ENCODE measurements at regions not wholly inside any gene's neighbourhood (a gene's known extent, or its start where the extent isn't known, plus 50 kb on each side); places are given as distances from the start of the nearest gene placed in this dataset.

DNA sequence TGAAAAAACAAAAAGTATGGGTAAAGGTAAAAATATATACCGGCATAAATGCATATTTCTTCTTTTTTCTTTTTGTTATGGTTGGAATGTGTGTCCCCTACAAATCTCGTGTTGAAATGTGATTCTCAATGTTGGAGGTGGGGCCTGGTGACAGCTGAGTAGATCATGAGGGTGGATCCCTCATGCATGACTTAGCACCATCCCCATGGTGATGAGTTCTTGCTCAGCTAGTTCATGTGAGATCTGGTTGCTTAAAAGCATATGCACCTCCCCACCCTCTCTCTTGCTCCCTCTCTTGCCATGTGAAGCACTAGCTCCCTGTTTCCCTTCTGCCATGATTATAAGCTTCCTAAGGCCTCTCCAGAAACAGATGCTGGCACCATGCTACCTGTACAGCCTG, 93.3 kb downstream of the HYCC1 start:
- CTCF ChIA-PET: no interaction called here
- no peaks in the 10 kb centered on the region for H3K36me3 ChIP-seq (ENCODE audit: low read depth, low read length)
- TF ChIP-seq, protein P1, sequence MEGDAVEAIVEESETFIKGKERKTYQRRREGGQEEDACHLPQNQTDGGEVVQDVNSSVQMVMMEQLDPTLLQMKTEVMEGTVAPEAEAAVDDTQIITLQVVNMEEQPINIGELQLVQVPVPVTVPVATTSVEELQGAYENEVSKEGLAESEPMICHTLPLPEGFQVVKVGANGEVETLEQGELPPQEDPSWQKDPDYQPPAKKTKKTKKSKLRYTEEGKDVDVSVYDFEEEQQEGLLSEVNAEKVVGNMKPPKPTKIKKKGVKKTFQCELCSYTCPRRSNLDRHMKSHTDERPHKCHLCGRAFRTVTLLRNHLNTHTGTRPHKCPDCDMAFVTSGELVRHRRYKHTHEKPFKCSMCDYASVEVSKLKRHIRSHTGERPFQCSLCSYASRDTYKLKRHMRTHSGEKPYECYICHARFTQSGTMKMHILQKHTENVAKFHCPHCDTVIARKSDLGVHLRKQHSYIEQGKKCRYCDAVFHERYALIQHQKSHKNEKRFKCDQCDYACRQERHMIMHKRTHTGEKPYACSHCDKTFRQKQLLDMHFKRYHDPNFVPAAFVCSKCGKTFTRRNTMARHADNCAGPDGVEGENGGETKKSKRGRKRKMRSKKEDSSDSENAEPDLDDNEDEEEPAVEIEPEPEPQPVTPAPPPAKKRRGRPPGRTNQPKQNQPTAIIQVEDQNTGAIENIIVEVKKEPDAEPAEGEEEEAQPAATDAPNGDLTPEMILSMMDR (conservative IDR thresholded peaks at IDR 0.05; ENCODE audit: low read depth, low read length): no peak
- TF ChIP-seq EZH2 (IDR thresholded peaks at IDR 0.05; ENCODE audit: low read length, unreplicated experiment) (no peak), EZH2phosphoT487 (IDR thresholded peaks at IDR 0.05; ENCODE audit: borderline replicate concordance, low read length) (no peak)
- no peak overlapping the region for H3K27ac ChIP-seq (ENCODE audit: low read length)
- no peak overlapping the region for H3K4me3 ChIP-seq (ENCODE audit: low read length)
- no peak overlapping the region for H3K4me2 ChIP-seq (ENCODE audit: low read length)
- no peaks in the 10 kb centered on the region for H3K27me3 ChIP-seq (ENCODE audit: low read length)
- no peaks in the 10 kb centered on the region for H3K4me1 ChIP-seq (ENCODE audit: insufficient read depth, low read length)
- POLR2A ChIA-PET (ENCODE audit: unreplicated experiment): no interaction called here
- H3K9ac ChIP-seq (ENCODE audit: low read length): no peak overlapping the region
- H3K9me3 ChIP-seq (ENCODE audit: low read length): no peaks in the 10 kb centered on the region
- DNase-seq: peak; percentile 56
- H2AFZ ChIP-seq (ENCODE audit: low read length): no peak overlapping the region
- H3F3A ChIP-seq (ENCODE audit: low read length, unreplicated experiment): no peaks in the 10 kb centered on the region
- H4K20me1 ChIP-seq (ENCODE audit: low read length): no peaks in the 10 kb centered on the region
- intact Hi-C loops (cut with micrococcal nuclease): no loop called here
- no TSS peak for BruUV-seq (replicated peaks)
- peak; percentile 66 for ATAC-seq
- H3K79me2 ChIP-seq (ENCODE audit: low read length): no peaks in the 10 kb centered on the region
- no peaks in the 10 kb centered on the region for H3K9me2 ChIP-seq (replicated peaks; ENCODE audit: low read length)

DNA sequence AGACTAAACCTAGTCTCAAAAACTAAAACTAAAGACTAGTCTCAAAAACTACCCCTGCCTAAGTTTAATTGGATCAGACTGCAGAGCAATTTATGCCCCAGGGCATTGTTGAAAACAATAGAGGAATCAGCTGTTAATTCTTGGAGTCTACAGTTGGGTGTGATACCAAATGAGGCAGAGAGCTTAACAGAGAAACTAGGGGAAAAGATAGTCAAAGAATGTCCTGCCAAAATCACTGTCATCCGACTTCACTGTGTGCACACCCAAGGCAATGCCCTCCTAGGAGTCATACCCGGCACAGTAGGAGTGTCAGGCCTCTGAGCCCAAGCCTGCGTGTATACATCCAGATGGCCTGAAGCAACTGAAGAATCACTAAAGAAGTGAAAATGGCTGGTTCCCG, 90.5 kb upstream of the TOMM7 start:
- DNase-seq (no peak), ATAC-seq (no peak)
- no peak overlapping the region for H2AFZ ChIP-seq (ENCODE audit: low read length)
- no peaks in the 10 kb centered on the region for H3F3A ChIP-seq (ENCODE audit: low read length, unreplicated experiment)
- no peaks in the 10 kb centered on the region for H4K20me1 ChIP-seq (ENCODE audit: low read length)
- H3K9me2 ChIP-seq (replicated peaks; ENCODE audit: low read length): no peaks in the 10 kb centered on the region
- CTCF ChIA-PET: no interaction called here
- H3K4me1 ChIP-seq (ENCODE audit: insufficient read depth, low read length): no peaks in the 10 kb centered on the region
- BruUV-seq (replicated peaks): no TSS peak
- H3K4me3 ChIP-seq (ENCODE audit: low read length): no peak overlapping the region
- TF ChIP-seq EZH2 (IDR thresholded peaks at IDR 0.05; ENCODE audit: low read length, unreplicated experiment) (no peak), EZH2phosphoT487 (IDR thresholded peaks at IDR 0.05; ENCODE audit: borderline replicate concordance, low read length) (no peak)
- TF ChIP-seq, protein P1 (conservative IDR thresholded peaks at IDR 0.05; ENCODE audit: low read depth, low read length): no peak
- H3K27ac ChIP-seq (ENCODE audit: low read length): no peak overlapping the region
- H3K4me2 ChIP-seq (ENCODE audit: low read length): no peak overlapping the region
- no peaks in the 10 kb centered on the region for H3K27me3 ChIP-seq (ENCODE audit: low read length)
- no peaks in the 10 kb centered on the region for H3K36me3 ChIP-seq (ENCODE audit: low read depth, low read length)
- POLR2A ChIA-PET (ENCODE audit: unreplicated experiment): no interaction called here
- H3K79me2 ChIP-seq (ENCODE audit: low read length): no peaks in the 10 kb centered on the region
- no peaks in the 10 kb centered on the region for H3K9me3 ChIP-seq (ENCODE audit: low read length)
- H3K9ac ChIP-seq (ENCODE audit: low read length): no peak overlapping the region
- intact Hi-C loops (cut with micrococcal nuclease): no loop called here

DNA sequence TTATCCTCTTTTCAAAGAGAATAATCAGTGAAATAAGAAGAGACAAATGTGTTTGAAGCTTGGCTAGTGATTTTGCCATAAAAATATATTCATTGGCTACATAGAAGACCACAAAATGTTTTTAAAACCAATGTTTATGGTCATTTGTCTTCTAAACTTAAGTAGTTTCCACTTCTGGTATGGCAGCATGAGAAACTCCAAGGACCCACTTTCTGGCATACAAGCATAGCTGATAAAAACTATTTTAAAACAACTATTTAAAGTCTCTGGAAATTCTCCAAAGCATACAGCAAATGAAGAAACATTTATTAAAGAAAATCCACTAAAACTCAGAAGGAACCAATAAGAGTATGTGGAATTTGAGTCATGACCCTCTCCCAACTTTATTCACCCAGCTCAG, 89.2 kb upstream of the TOMM7 start:
- CTCF ChIA-PET: no interaction called here
- Histone ChIP-seq H3F3A (ENCODE audit: low read length, unreplicated experiment) (no peaks in the 10 kb centered on the region), H3K27me3 (ENCODE audit: low read length) (no peaks in the 10 kb centered on the region), H3K9me3 (ENCODE audit: low read length) (no peaks in the 10 kb centered on the region), H3K4me1 (ENCODE audit: insufficient read depth, low read length) (no peaks in the 10 kb centered on the region), H3K9me2 (replicated peaks; ENCODE audit: low read length) (no peaks in the 10 kb centered on the region), H3K79me2 (ENCODE audit: low read length) (no peaks in the 10 kb centered on the region), H3K9ac (ENCODE audit: low read length) (no peak overlapping the region), H4K20me1 (ENCODE audit: low read length) (no peaks in the 10 kb centered on the region), H3K4me2 (ENCODE audit: low read length) (no peak overlapping the region), H3K36me3 (ENCODE audit: low read depth, low read length) (no peaks in the 10 kb centered on the region), H3K4me3 (ENCODE audit: low read length) (no peak overlapping the region), H2AFZ (ENCODE audit: low read length) (no peak overlapping the region), H3K27ac (ENCODE audit: low read length) (no peak overlapping the region)
- DNase-seq (no peak), ATAC-seq (no peak)
- POLR2A ChIA-PET (ENCODE audit: unreplicated experiment): no interaction called here
- intact Hi-C loops (cut with micrococcal nuclease): no loop called here
- BruUV-seq (replicated peaks): no TSS peak
- TF ChIP-seq, protein P1 (conservative IDR thresholded peaks at IDR 0.05; ENCODE audit: low read depth, low read length): no peak
- TF ChIP-seq EZH2 (IDR thresholded peaks at IDR 0.05; ENCODE audit: low read length, unreplicated experiment): no peak
- no peak for TF ChIP-seq EZH2phosphoT487 (IDR thresholded peaks at IDR 0.05; ENCODE audit: borderline replicate concordance, low read length)

All from PC-3 (cell line).